ENCODE measurements at regions not wholly inside any gene's neighbourhood (a gene's known extent, or its start where the extent isn't known, plus 50 kb on each side); places are given as distances from the start of the nearest gene placed in this dataset.

DNA sequence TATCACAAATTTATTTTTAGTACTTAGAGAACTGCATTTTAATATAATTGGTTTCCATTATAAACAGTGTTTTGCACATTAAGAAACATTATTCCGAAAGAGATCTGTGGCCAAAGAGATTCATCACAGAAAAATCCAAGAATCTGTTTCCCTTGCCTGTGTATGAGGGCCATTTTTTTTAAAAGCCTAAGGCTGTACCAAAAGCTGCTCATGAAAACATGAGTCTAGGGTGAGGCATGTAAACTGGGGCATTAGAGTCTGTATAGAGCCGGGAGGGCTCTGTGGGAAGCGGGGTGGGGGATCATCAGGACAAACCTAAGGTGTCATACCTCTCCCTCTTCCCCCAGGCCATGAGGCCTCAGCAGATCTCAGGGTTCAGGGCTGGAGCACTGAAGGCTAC is 223.8 kb downstream of the FBXO15 start:
- intact Hi-C loops (cut with micrococcal nuclease) = no loop called here

- intact Hi-C loops (cut with micrococcal nuclease) = no loop called here
Measured at GRCh38 chr18:73920033-73920432, 227.6 kb downstream of the FBXO15 start.

DNA sequence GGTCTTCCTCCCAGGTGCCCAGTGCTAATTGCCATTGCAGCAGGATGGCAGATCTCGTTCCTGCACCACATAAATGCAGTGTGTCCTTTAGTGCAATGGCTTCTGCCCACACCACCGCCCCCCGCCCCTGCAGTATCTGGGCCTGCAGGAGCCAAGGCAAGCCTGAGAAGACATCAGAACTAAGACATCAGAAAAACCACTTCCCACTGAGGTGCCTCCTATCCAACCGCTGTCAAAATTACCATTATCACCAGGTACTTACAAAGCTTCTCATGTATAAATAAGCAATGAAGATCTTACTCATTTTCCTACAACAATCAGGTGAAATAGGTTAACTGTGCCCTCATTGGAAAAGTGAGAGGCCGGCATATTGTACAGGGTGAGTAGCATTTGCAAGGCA is 228.8 kb downstream of the FBXO15 start:
- intact Hi-C loops (cut with micrococcal nuclease) = no loop called here

DNA sequence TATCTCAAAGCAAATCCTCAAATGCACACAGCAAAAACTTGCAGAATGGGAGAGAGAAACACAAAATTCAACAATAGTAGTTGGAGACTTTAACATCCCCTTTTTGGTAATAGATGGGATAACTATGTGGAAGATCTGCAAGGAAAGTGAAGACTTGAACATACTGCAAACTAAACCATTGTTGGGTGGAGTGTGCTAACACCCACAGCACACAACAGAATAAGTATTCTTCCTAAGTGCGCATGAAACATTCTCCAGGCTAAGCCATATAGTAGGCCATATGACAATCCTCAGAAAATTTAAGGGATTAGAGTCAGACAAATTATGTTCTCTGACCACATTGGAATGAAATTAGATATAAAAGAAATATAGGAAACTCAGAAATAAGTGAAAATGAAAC is 230.6 kb downstream of the FBXO15 start:
- intact Hi-C loops (cut with micrococcal nuclease) = no loop called here

GRCh38 chr18:73913505-73913904 is 234.1 kb downstream of the FBXO15 start:
- intact Hi-C loops (cut with micrococcal nuclease) = no loop called here

- intact Hi-C loops (cut with micrococcal nuclease) = no loop called here
Measured at GRCh38 chr18:73908323-73908722, 239.3 kb downstream of the FBXO15 start.

- intact Hi-C loops (cut with micrococcal nuclease) = no loop called here
Measured at GRCh38 chr18:73901566-73901965, 246.1 kb downstream of the FBXO15 start.

- intact Hi-C loops (cut with micrococcal nuclease) = no loop called here
Measured at GRCh38 chr18:73901151-73901550, 246.5 kb downstream of the FBXO15 start.

DNA sequence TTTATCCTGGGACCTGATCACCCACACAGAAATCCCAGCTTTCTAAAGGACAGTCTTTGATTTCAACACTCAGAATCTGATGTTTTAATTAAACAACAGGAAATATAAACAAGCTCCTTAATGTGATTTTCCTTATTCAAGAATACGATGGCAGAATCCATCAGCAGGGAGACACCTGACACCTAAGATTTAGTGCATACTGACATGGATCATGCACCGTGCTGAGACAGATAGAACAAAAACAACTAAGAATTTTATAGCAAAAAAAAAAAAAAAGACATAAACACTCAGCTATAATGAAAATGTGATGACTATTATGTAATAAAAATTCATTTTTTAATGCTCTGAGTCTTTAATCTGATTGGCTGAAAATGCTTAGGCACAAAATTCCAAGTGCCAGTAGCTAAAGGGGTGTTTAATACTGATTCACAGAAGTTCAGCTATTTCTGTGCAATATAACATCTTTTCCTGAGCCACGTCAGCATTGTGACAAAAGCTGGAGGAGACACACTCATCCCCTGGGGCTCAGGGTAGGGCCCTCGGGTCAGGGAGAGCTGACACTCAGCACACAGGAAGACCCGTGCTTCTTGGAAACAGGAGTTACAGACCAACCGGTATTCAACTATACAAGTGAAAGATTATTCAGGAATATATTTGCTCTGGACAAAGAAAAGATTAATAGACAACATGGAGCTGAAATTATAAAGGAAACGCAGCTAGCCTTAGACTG is 247.4 kb downstream of the FBXO15 start:
- intact Hi-C loops (cut with micrococcal nuclease) = no loop called here

- intact Hi-C loops (cut with micrococcal nuclease) = no loop called here
Measured at GRCh38 chr18:73897517-73897916, 250.1 kb downstream of the FBXO15 start.

GRCh38 chr18:73896685-73897084 is 250.9 kb downstream of the FBXO15 start:
- intact Hi-C loops (cut with micrococcal nuclease) = no loop called here

GRCh38 chr18:73895701-73896100 is 251.9 kb downstream of the FBXO15 start:
- intact Hi-C loops (cut with micrococcal nuclease) = no loop called here

GRCh38 chr18:73893880-73894279 is 253.8 kb downstream of the FBXO15 start:
- intact Hi-C loops (cut with micrococcal nuclease) = no loop called here

- intact Hi-C loops (cut with micrococcal nuclease) = no loop called here
Measured at GRCh38 chr18:73891572-73892421, 255.8 kb downstream of the FBXO15 start.

DNA sequence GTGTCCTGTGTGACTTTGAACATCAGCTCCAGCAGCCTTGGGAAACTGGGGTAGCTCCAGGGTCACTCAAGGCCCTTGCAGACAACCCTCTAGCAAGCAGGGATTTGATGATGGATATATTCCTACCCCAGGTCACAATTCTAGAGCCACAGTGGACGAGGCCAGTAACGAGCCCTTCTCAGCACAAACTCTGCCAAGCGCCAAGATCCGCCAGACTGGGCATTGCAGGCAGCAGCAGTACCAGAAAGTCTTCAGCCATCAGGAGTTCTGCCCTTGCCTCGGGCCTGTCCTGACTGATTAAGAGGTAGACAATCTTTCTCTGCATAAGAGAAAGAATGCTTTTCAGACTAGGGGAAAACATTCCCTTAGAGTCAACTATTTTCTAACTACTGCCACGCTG is 259.1 kb downstream of the FBXO15 start:
- intact Hi-C loops (cut with micrococcal nuclease) = no loop called here

DNA sequence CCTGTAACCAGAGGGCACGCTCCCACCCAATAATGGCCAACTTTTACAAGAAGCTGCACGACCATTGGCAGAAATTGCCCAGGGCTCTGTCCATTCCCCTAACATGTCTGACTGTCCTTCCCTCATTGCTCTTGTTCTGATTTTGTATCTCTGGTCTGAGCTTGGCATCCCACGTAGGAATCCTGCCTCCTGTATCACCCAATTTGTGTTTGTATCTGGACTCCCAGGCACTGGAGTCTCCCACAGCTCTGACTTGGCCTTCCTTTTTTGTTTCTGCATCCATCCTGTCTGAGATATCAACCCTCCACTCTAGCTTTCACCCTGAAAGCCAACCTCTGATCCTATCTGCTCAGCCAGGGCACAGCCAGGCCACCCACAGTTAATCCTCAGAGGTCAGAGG is 259.8 kb downstream of the FBXO15 start:
- intact Hi-C loops (cut with micrococcal nuclease) = no loop called here

GRCh38 chr18:73884868-73885267 is 262.8 kb downstream of the FBXO15 start:
- intact Hi-C loops (cut with micrococcal nuclease) = no loop called here

DNA sequence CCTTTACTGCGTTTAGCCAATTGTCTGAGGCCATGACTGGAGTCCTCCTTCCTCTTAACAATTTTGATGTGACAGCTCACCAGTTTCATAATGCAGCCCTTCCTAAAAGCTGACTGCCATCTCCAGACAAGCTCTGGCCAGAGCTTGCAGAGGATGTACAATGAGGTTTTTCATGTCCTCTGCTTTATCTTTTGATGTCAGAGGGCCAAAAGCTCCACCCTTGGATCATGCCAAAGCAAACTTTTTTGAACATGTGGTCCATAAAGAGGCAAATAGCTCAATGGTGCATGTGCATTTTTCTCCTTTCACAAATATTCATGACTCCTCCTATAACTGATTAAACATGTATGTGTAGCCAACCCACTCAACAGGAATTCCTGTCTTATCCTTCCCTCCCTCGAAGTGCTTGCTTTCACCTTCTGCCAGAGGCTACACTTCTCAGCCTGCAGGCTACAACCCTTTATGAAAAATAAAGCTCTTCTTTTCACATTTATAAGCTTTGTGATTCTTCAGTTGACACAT is 266.2 kb downstream of the FBXO15 start:
- intact Hi-C loops (cut with micrococcal nuclease) = no loop called here

DNA sequence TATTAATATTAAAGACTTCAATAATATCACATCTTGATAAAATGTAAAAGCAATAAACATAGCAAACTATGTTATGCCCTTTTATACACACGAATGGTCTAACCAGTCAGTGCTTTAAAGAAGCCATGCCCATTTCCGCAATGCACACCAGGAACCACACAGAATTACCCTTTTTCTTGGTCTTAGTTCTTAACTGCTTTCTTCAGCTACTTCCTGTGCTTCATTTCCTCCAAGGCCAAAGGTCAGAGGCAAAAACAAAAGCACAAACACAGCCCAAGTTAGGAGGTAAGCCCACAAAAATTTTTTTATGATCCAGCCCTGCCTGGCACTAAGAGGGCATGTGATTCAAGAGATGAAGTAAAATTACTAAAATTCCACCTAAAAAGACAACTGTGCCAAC is 267.2 kb downstream of the FBXO15 start:
- intact Hi-C loops (cut with micrococcal nuclease) = no loop called here

GRCh38 chr18:73879766-73880165 is 267.9 kb downstream of the FBXO15 start:
- intact Hi-C loops (cut with micrococcal nuclease) = no loop called here

DNA sequence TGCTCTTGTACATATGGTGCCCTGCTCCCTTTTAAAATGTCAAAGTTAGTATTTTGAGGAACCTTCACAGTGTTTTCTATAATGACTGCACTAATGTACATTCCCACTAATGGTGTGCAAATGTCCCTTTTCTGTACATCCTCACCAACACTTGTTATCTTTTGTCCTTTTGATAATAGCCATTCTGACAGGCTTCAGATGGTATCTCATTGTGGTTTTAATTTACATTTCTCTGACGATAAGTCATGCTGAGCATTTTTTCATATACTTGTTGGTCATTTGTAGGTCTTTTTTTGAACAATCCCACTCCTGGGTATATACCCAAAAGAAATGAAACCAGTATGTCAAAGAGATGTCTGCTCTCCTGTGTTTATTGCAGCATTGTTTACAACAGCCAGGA is 268.3 kb downstream of the FBXO15 start:
- intact Hi-C loops (cut with micrococcal nuclease) = no loop called here

- intact Hi-C loops (cut with micrococcal nuclease) = no loop called here
Measured at GRCh38 chr18:73869182-73869581, 278.5 kb downstream of the FBXO15 start.

GRCh38 chr18:73861771-73862170 is 285.9 kb downstream of the FBXO15 start:
- intact Hi-C loops (cut with micrococcal nuclease) = no loop called here
